HepG2 (cell line): ENCODE measurements at regions not wholly inside any gene's neighbourhood (a gene's known extent, or its start where the extent isn't known, plus 50 kb on each side); places are given as distances from the start of the nearest gene placed in this dataset.

ENCODE experiments used
- ATAC-seq: fragments of 200-7000 bp; cut with Tn5 transposase; 3 replicates; pipeline ENCODE4 v1.9.1; 2020; ENCODE audit warnings: mild to moderate bottlenecking, moderate library complexity
- BruUV-seq: library from RNA; stranded (reverse); fragments of 400-500 nt; replicated peaks from 2 replicates; lab custom pipeline; 2021; lab: Mats Ljungman, UMichigan
- CTCF ChIA-PET: fragments of 300-600 bp; formaldehyde crosslinking; extraction: SDS; loops from one replicate; lab custom pipeline; 2021; ENCODE audit warnings: low total read pairs, inconsistent platforms, low intra/inter-chr PET ratio; lab: Yijun Ruan, JAX
- POLR2A ChIA-PET: fragments of 350-600 bp; sonication (Branson Sonifier 250); formaldehyde crosslinking; loops from one replicate; lab custom pipeline; 2020; ENCODE audit warnings: antibody characterized with exemption, inconsistent platforms; lab: Yijun Ruan, JAX
- DNase-seq: peaks from one replicate; pipeline ENCODE4 v3.0.0-alpha.2; 2015; ENCODE audit warnings: low spot score
- FAIRE-seq: peaks from 3 replicates; lab custom pipeline; 2011; peaks lifted over from hg19 to GRCh38; lab: Jason Lieb, UNC
- H2AFZ ChIP-seq: one replicate; pipeline ENCODE4 v1.6.1; 2011; ENCODE audit warnings: low read length, inconsistent platforms
- H3K27ac ChIP-seq: fragments of 300-600 bp; 3 replicates; pipeline ENCODE4 v1.8.0; 2011; ENCODE audit warnings: mixed run types, mild to moderate bottlenecking, mixed read lengths, low read length, inconsistent platforms; ENCODE audit not compliant: insufficient read depth; ENCODE audit errors: extremely low read length
- H3K27me3 ChIP-seq, 2 experiments: fragments of 200-600 bp in 1 of 2; 2 replicates in 1 of 2; 3 replicates in 1 of 2; pipeline versions ENCODE4 v1.6.0 to v1.8.0; 2011; ENCODE audit warnings: low read length in 2 of 2, mild to moderate bottlenecking in 2 of 2, moderate library complexity in 2 of 2, inconsistent platforms in 1 of 2; ENCODE audit not compliant: insufficient read depth in 2 of 2, control insufficient read depth in 1 of 2
- H3K36me3 ChIP-seq, 2 experiments: fragments of 200-600 bp in 1 of 2; replicated peaks in 1 of 2; 2 replicates in 1 of 2; 3 replicates in 1 of 2; pipeline versions ENCODE4 v1.5.1 to v1.8.0; 2011; ENCODE audit warnings: low read length in 2 of 2, inconsistent platforms in 1 of 2; ENCODE audit not compliant: insufficient read depth in 2 of 2, control insufficient read depth in 1 of 2
- H3K4me1 ChIP-seq: 2 replicates; pipeline ENCODE4 v1.5.1; 2012; ENCODE audit warnings: low read length, inconsistent platforms; ENCODE audit not compliant: insufficient read depth
- H3K4me2 ChIP-seq: 2 replicates; pipeline ENCODE4 v1.6.0; 2011; ENCODE audit warnings: low read depth, low read length, inconsistent platforms
- H3K4me3 ChIP-seq, 3 experiments: fragments of 200-600 bp in 1 of 3; sonication (generic), shearing (Covaris generic) in 1 of 3; replicated peaks in 1 of 3; 2 replicates each; pipeline ENCODE4 v1.5.1; 2011 to 2016; ENCODE audit warnings: low read length in 3 of 3, inconsistent platforms in 2 of 3, low read depth in 2 of 3, mild to moderate bottlenecking in 2 of 3, control low read depth in 1 of 3, mixed read lengths in 1 of 3; ENCODE audit not compliant: insufficient read depth in 1 of 3
- H3K79me2 ChIP-seq: one replicate; pipeline ENCODE4 v1.6.1; 2011; ENCODE audit warnings: low read length, inconsistent platforms; ENCODE audit not compliant: insufficient read depth
- H3K9ac ChIP-seq: 2 replicates; pipeline ENCODE4 v1.6.0; 2011; ENCODE audit warnings: mild to moderate bottlenecking, low read depth, low read length, inconsistent platforms; ENCODE audit not compliant: insufficient read depth
- H3K9me3 ChIP-seq: 2 replicates; pipeline ENCODE4 v1.5.1; 2012; ENCODE audit warnings: mild to moderate bottlenecking, low read length
- H4K20me1 ChIP-seq: 2 replicates; pipeline ENCODE4 v1.6.0; 2011; ENCODE audit warnings: inconsistent platforms, mild to moderate bottlenecking, low read length, moderate library complexity; ENCODE audit not compliant: insufficient read depth
- CEBPG ChIP-seq: IDR thresholded peaks from 2 replicates; pipeline ENCODE4 v1.6.1; 2016
- KLF16 ChIP-seq, 2 experiments: sonication (generic) in 1 of 2; formaldehyde crosslinking in 1 of 2; IDR thresholded peaks; 2 replicates each; pipeline versions ENCODE4 v1.6.1 to v1.8.0; 2016 to 2023; ENCODE audit warnings: missing genetic modification reagents in 2 of 2, missing compliant biosample characterization in 1 of 2
- PAX8 ChIP-seq: sonication (generic); formaldehyde crosslinking; IDR thresholded peaks from 2 replicates; pipeline ENCODE4 v1.8.0; 2022; ENCODE audit warnings: mild to moderate bottlenecking, missing genetic modification reagents, borderline replicate concordance
- SUZ12 ChIP-seq: fragments of 150-350 bp; IDR thresholded peaks from 2 replicates; pipeline ENCODE4 v1.6.1; 2014; ENCODE audit warnings: low read depth, low read length
- TRIM24 ChIP-seq: sonication (generic); formaldehyde crosslinking; IDR thresholded peaks from 2 replicates; pipeline ENCODE4 v1.8.0; 2022; ENCODE audit warnings: mild to moderate bottlenecking, missing genetic modification reagents
- ZNF501 ChIP-seq: sonication (generic); formaldehyde crosslinking; IDR thresholded peaks from 2 replicates; pipeline ENCODE4 v1.5.1; 2020; ENCODE audit warnings: mild to moderate bottlenecking, moderate library complexity, missing genetic modification reagents
- ZNF556 ChIP-seq: sonication (generic); formaldehyde crosslinking; IDR thresholded peaks from 2 replicates; pipeline ENCODE4 v1.4.0; 2020; ENCODE audit warnings: mild to moderate bottlenecking, missing genetic modification reagents, borderline replicate concordance
- ZNF576 ChIP-seq: sonication (generic); formaldehyde crosslinking; IDR thresholded peaks from 2 replicates; pipeline ENCODE4 v1.4.0; 2020; ENCODE audit warnings: mild to moderate bottlenecking, missing genetic modification reagents
- ZNF646 ChIP-seq: sonication (generic); formaldehyde crosslinking; IDR thresholded peaks from 2 replicates; pipeline ENCODE4 v1.9.0; 2021; ENCODE audit warnings: mild to moderate bottlenecking, missing genetic modification reagents
- ZNF788 ChIP-seq: sonication (generic); formaldehyde crosslinking; IDR thresholded peaks from 2 replicates; pipeline ENCODE4 v1.5.0; 2020; ENCODE audit warnings: mild to moderate bottlenecking, missing genetic modification reagents, borderline replicate concordance
- WGBS: methylation state at CpG from one replicate; pipeline ENCODE4 v1.1.6; 2017; ENCODE audit warnings: low lambda C conversion rate; 5-methylcytosine and 5-hydroxymethylcytosine counted together
- in situ Hi-C: cut with HindIII; loops from 2 replicates; pipeline ENCODE4 v1.10.0; 2017; ENCODE audit warnings: low pct_unique_long_range_greater_than_20kb; ENCODE audit not compliant: extremely low pct_ligation_motif_present
- intact Hi-C: fragments of 100-400 bp; cut with micrococcal nuclease; formaldehyde crosslinking; loops from one replicate; pipeline ENCODE4 v1.10.0; 2022; ENCODE audit not compliant: unreplicated experiment

- TF ChIP-seq ZNF501 (CRISPR knock-in tag) (no peak), SUZ12 (no peak), ZNF788 (CRISPR knock-in tag) (no peak), PAX8 (CRISPR knock-in tag) (no peak)
These were observed 189.9 kb upstream of the RBPJ start (continued) for GRCh38 chr4:26130841-26131432.

GRCh38 chr4:26131711-26132110, 189.1 kb upstream of the RBPJ start:
- CTCF ChIA-PET = interaction anchor here (1.1 kb wide), 1 partner anchor 50 kb away, joined by 3 read pairs; no protein-coding TSS in a partner anchor
- no peak overlapping the region for H3K27ac ChIP-seq
- no peaks in the 10 kb centered on the region for H3K36me3 ChIP-seq
- intact Hi-C loops = loop anchor here (10.0 kb wide), 1 partner anchor 107 kb away; no protein-coding TSS in a partner anchor
- POLR2A ChIA-PET = no interaction called here
- in situ Hi-C loops = no loop called here
- FAIRE-seq (no peak), ATAC-seq (no peak), DNase-seq (no peak)
- no peak overlapping the region for H3K4me3 ChIP-seq
- no peaks in the 10 kb centered on the region for H4K20me1 ChIP-seq
- no peak overlapping the region for H3K4me2 ChIP-seq
- WGBS = 28% methylated on average over 6 of the region's 6 CpGs
- H3K27me3 ChIP-seq = no peaks in the 10 kb centered on the region
- no peak overlapping the region for H3K9ac ChIP-seq
- H3K79me2 ChIP-seq = no peaks in the 10 kb centered on the region
- no peaks in the 10 kb centered on the region for H3K4me1 ChIP-seq
- no peak overlapping the region for H2AFZ ChIP-seq
- TF ChIP-seq ZNF576 (CRISPR knock-in tag) = no peak
- no TSS peak for BruUV-seq
- no peaks in the 10 kb centered on the region for H3K9me3 ChIP-seq

- BruUV-seq = no TSS peak
- in situ Hi-C loops = no loop called here
- CTCF ChIA-PET = no interaction called here
- Histone ChIP-seq H3K4me2 (no peak overlapping the region), H3K4me3 (no peak overlapping the region), H4K20me1 (no peaks in the 10 kb centered on the region), H3K9me3 (no peaks in the 10 kb centered on the region), H3K27me3 (0 out of 5 replicates have a peak, but pooled peaks cover 0 to 1% of the 10 kb centered on the region in 2 experiments), H3K79me2 (no peaks in the 10 kb centered on the region), H3K36me3 (no peaks in the 10 kb centered on the region), H3K4me1 (no peaks in the 10 kb centered on the region), H3K27ac (no peak overlapping the region), H2AFZ (no peak overlapping the region), H3K9ac (no peak overlapping the region)
- intact Hi-C loops = loop anchor here (10.0 kb wide), 1 partner anchor 108 kb away; no protein-coding TSS in a partner anchor
- WGBS = 10% methylated on average over 6 of the region's 6 CpGs
- FAIRE-seq (no peak), DNase-seq (peak; percentile 9), ATAC-seq (peak; percentile 79)
- POLR2A ChIA-PET = no interaction called here
- TF ChIP-seq CEBPG (no peak), ZNF646 (CRISPR knock-in tag) (no peak), TRIM24 (CRISPR knock-in tag) (no peak), KLF16 (CRISPR knock-in tag; IDR thresholded peaks at IDR 0.05) (no peak), ZNF556 (CRISPR knock-in tag) (no peak)
These were observed 188.0 kb upstream of the RBPJ start for GRCh38 chr4:26132858-26133257.
